HL-60 (cell line): ENCODE measurements at regions not wholly inside any gene's neighbourhood (a gene's known extent, or its start where the extent isn't known, plus 50 kb on each side); places are given as distances from the start of the nearest gene placed in this dataset.

Experiments
- DNase-seq, 2 experiments: peaks; one replicate each; pipeline ENCODE4 v3.0.0-alpha.2; 2010 to 2020; ENCODE audit warnings: low read depth in 1 of 2, low spot score in 1 of 2
- H3K27ac ChIP-seq: fragments of 250-450 bp; sonication (Bioruptor Pico); replicated peaks from 2 replicates; pipeline ENCODE4 v1.5.1; 2020; ENCODE audit warnings: mild to moderate bottlenecking, moderate library complexity
- H3K27me3 ChIP-seq: fragments of 250-450 bp; sonication (Bioruptor Pico); 2 replicates; pipeline ENCODE4 v1.5.1; 2021; ENCODE audit warnings: mild to moderate bottlenecking, moderate library complexity; ENCODE audit not compliant: insufficient read depth, poor library complexity, severe bottlenecking
- H3K4me3 ChIP-seq: replicated peaks from 2 replicates; pipeline ENCODE4 v1.5.1; 2011; ENCODE audit warnings: mild to moderate bottlenecking, control low read depth, low read length; ENCODE audit not compliant: insufficient read depth
- CTCF ChIP-seq: IDR thresholded peaks from one replicate; pipeline ENCODE4 v1.5.1; 2011; ENCODE audit warnings: low read length, control low read depth, inconsistent platforms; ENCODE audit not compliant: insufficient read depth
- GABPA ChIP-seq: IDR thresholded peaks from 2 replicates; pipeline ENCODE4 v1.6.1; 2012; ENCODE audit warnings: low read depth
- POLR2AphosphoS5 ChIP-seq: IDR thresholded peaks from 2 replicates; pipeline ENCODE4 v1.6.1; 2012; ENCODE audit warnings: low read depth
- SPI1 ChIP-seq: IDR thresholded peaks from 2 replicates; pipeline ENCODE4 v1.6.1; 2012; ENCODE audit warnings: low read depth, mild to moderate bottlenecking, borderline replicate concordance
- TF ChIP-seq, protein P1 (sequence below): IDR thresholded peaks from 2 replicates; pipeline ENCODE4 v1.6.1; 2012; ENCODE audit warnings: low read depth; ENCODE audit not compliant: insufficient replicate concordance

- no peak for DNase-seq
- TF ChIP-seq POLR2AphosphoS5 (no peak), SPI1 (no peak), GABPA (no peak), CTCF (no peak)
- TF ChIP-seq, protein P1, sequence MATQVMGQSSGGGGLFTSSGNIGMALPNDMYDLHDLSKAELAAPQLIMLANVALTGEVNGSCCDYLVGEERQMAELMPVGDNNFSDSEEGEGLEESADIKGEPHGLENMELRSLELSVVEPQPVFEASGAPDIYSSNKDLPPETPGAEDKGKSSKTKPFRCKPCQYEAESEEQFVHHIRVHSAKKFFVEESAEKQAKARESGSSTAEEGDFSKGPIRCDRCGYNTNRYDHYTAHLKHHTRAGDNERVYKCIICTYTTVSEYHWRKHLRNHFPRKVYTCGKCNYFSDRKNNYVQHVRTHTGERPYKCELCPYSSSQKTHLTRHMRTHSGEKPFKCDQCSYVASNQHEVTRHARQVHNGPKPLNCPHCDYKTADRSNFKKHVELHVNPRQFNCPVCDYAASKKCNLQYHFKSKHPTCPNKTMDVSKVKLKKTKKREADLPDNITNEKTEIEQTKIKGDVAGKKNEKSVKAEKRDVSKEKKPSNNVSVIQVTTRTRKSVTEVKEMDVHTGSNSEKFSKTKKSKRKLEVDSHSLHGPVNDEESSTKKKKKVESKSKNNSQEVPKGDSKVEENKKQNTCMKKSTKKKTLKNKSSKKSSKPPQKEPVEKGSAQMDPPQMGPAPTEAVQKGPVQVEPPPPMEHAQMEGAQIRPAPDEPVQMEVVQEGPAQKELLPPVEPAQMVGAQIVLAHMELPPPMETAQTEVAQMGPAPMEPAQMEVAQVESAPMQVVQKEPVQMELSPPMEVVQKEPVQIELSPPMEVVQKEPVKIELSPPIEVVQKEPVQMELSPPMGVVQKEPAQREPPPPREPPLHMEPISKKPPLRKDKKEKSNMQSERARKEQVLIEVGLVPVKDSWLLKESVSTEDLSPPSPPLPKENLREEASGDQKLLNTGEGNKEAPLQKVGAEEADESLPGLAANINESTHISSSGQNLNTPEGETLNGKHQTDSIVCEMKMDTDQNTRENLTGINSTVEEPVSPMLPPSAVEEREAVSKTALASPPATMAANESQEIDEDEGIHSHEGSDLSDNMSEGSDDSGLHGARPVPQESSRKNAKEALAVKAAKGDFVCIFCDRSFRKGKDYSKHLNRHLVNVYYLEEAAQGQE: no peak
- no peak overlapping the region for H3K27ac ChIP-seq
- H3K27me3 ChIP-seq: no peaks in the 10 kb centered on the region
- H3K4me3 ChIP-seq: no peak overlapping the region
Measured at GRCh38 chr5:117833691-117834090, 1154.7 kb downstream of the DTWD2 start.

DNA sequence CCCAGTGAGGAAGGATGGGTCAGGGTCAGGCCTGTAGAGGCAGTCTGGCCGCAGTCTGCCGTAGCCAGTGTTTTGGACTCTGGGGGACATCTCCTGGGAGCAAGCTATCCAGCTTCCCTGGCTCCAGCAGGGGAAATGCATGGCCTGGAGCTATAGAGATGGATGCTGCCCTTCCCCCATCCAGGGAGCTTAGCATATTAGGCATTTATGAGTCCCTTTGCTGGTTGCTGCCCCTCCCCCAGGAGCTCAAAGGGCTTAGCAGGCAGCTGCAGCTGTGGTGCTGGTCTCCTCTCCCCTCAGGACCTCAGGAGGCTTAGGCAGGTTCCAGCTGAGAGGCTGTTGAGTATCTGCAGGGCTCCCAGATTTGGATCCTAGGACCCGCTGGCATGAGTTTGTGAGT, 1158.7 kb downstream of the DTWD2 start:
- no peak overlapping the region for H3K27ac ChIP-seq
- H3K4me3 ChIP-seq: no peak overlapping the region
- TF ChIP-seq SPI1: no peak
- TF ChIP-seq CTCF: no peak
- TF ChIP-seq GABPA: no peak
- TF ChIP-seq, protein P1: no peak
- no peak for TF ChIP-seq POLR2AphosphoS5
- no peak for DNase-seq
- H3K27me3 ChIP-seq: no peaks in the 10 kb centered on the region

- Histone ChIP-seq H3K4me3 (no peak overlapping the region), H3K27me3 (no peaks in the 10 kb centered on the region), H3K27ac (no peak overlapping the region)
- no peak for TF ChIP-seq GABPA
- no peak for TF ChIP-seq POLR2AphosphoS5
- no peak for TF ChIP-seq CTCF
- TF ChIP-seq SPI1: no peak
- TF ChIP-seq, protein P1: no peak
- DNase-seq: no peak
Measured at GRCh38 chr5:117813850-117814249, 1174.5 kb downstream of the DTWD2 start.
